Nephron progenitor cell (in vitro differentiated cells): ENCODE measurements at regions not wholly inside any gene's neighbourhood (a gene's known extent, or its start where the extent isn't known, plus 50 kb on each side); places are given as distances from the start of the nearest gene placed in this dataset.

ENCODE experiments used
- DNase-seq: peaks from one replicate; pipeline ENCODE4 v3.0.0; 2021
- H3K27ac Mint-ChIP-seq: 2 replicates; pipeline ENCODE4 v1.8.0; 2021; ENCODE audit warnings: mild to moderate bottlenecking, moderate library complexity, mixed read lengths
- H3K27me3 Mint-ChIP-seq: 2 replicates; pipeline ENCODE4 v1.8.0; 2021; ENCODE audit warnings: mild to moderate bottlenecking, low read depth, mixed read lengths; ENCODE audit not compliant: poor library complexity
- H3K36me3 Mint-ChIP-seq: 2 replicates; pipeline ENCODE4 v1.8.0; 2021; ENCODE audit warnings: low read depth, mixed read lengths
- H3K4me1 Mint-ChIP-seq: 2 replicates; pipeline ENCODE4 v1.8.0; 2021; ENCODE audit warnings: mixed read lengths
- H3K4me3 Mint-ChIP-seq: 2 replicates; pipeline ENCODE4 v1.8.0; 2021; ENCODE audit warnings: mild to moderate bottlenecking, moderate library complexity, mixed read lengths
- H3K9me3 Mint-ChIP-seq: 2 replicates; pipeline ENCODE4 v1.8.0; 2021; ENCODE audit warnings: mild to moderate bottlenecking, moderate library complexity, mixed read lengths
- TF ChIP-seq, protein P1 (sequence below): fragments of 200-600 bp; sonication (generic); IDR thresholded peaks from 2 replicates; pipeline ENCODE4 v1.5.0; 2021; ENCODE audit warnings: antibody characterized with exemption

- H3K36me3 Mint-ChIP-seq: no peaks in the 10 kb centered on the region
- H3K27me3 Mint-ChIP-seq: peaks cover 14% of the 10 kb centered on the region
- no peak overlapping the region for H3K27ac Mint-ChIP-seq
- no peak for DNase-seq
- TF ChIP-seq, protein P1, sequence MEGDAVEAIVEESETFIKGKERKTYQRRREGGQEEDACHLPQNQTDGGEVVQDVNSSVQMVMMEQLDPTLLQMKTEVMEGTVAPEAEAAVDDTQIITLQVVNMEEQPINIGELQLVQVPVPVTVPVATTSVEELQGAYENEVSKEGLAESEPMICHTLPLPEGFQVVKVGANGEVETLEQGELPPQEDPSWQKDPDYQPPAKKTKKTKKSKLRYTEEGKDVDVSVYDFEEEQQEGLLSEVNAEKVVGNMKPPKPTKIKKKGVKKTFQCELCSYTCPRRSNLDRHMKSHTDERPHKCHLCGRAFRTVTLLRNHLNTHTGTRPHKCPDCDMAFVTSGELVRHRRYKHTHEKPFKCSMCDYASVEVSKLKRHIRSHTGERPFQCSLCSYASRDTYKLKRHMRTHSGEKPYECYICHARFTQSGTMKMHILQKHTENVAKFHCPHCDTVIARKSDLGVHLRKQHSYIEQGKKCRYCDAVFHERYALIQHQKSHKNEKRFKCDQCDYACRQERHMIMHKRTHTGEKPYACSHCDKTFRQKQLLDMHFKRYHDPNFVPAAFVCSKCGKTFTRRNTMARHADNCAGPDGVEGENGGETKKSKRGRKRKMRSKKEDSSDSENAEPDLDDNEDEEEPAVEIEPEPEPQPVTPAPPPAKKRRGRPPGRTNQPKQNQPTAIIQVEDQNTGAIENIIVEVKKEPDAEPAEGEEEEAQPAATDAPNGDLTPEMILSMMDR: no peak
- H3K4me3 Mint-ChIP-seq: no peak overlapping the region
- peaks cover 53% of the 10 kb centered on the region for H3K4me1 Mint-ChIP-seq
- H3K9me3 Mint-ChIP-seq: no peaks in the 10 kb centered on the region
These were observed 93.4 kb downstream of the DACT2 start for GRCh38 chr6:168226061-168226752.

GRCh38 chr6:168225471-168225911, 94.1 kb downstream of the DACT2 start:
- Mint-ChIP-seq H3K36me3 (no peaks in the 10 kb centered on the region), H3K4me3 (no peak overlapping the region), H3K27me3 (peaks cover 14% of the 10 kb centered on the region), H3K9me3 (no peaks in the 10 kb centered on the region), H3K27ac (no peak overlapping the region), H3K4me1 (peaks cover 46% of the 10 kb centered on the region)
- TF ChIP-seq, protein P1: no peak
- no peak for DNase-seq

DNA sequence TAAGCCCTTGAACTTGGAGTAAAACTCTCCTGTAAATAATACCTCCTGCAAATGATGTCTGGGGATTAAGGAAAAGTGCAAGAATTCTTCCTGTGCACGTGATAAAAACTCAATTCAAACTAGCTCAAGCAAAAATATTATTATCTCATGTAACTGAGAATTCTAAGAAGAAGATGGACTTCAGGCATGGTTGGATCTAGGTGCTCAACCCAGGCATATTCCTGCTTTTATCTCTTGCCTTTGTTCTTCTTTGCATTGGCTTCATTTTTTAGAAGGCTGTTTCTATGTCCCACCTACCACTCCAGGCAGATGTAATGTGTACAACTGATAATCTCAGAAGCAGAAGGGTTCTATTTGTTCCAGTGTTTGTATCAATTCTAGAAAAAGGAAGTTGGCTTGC, 95.8 kb downstream of the DACT2 start:
- Mint-ChIP-seq H3K36me3 (no peaks in the 10 kb centered on the region), H3K9me3 (no peaks in the 10 kb centered on the region), H3K27me3 (peaks cover 20% of the 10 kb centered on the region), H3K27ac (no peak overlapping the region), H3K4me1 (peaks cover 40% of the 10 kb centered on the region), H3K4me3 (no peak overlapping the region)
- DNase-seq: no peak
- TF ChIP-seq, protein P1: no peak

- Mint-ChIP-seq H3K36me3 (no peaks in the 10 kb centered on the region), H3K27ac (no peak overlapping the region), H3K4me3 (no peak overlapping the region), H3K27me3 (peaks cover 20% of the 10 kb centered on the region), H3K9me3 (no peaks in the 10 kb centered on the region), H3K4me1 (peaks cover 36% of the 10 kb centered on the region)
- TF ChIP-seq, protein P1: no peak
- DNase-seq: no peak
These were observed 96.4 kb downstream of the DACT2 start for GRCh38 chr6:168223150-168223549.

GRCh38 chr6:168222115-168223043, 97.2 kb downstream of the DACT2 start:
- H3K36me3 Mint-ChIP-seq: no peaks in the 10 kb centered on the region
- no peak overlapping the region for H3K4me3 Mint-ChIP-seq
- H3K9me3 Mint-ChIP-seq: no peaks in the 10 kb centered on the region
- peaks cover 25% of the 10 kb centered on the region for H3K27me3 Mint-ChIP-seq
- TF ChIP-seq, protein P1: no peak
- DNase-seq: no peak
- H3K4me1 Mint-ChIP-seq: peaks cover 34% of the 10 kb centered on the region
- H3K27ac Mint-ChIP-seq: no peak overlapping the region
